ENCODE measurements at regions not wholly inside any gene's neighbourhood (a gene's known extent, or its start where the extent isn't known, plus 50 kb on each side); places are given as distances from the start of the nearest gene placed in this dataset.

- TF ChIP-seq CTCF (conservative IDR thresholded peaks at IDR 0.05), result no peak
- no peak overlapping the region for H3K27ac ChIP-seq
These were observed 235.1 kb upstream of the HCCS start for GRCh38 chrX:10875995-10876394.

DNA sequence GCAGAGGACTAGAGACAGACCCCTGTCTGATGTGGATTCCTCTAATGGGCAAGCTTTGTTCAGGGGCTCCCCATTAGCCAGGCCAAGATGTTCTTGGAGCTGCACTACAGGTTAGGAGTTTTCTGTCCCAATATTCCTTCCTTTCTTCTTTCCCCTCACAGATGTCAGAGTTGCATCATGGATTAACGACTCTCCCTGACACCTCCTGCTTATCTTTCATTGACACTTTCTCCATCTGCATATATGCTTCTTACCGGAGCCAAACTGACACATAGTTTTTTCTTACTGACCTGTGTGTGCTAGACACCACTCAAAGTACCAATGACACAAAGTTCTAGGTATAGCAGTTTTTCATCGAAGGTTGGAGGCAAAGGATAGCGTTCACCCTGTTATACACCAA, 228.6 kb upstream of the HCCS start:
- H3K27ac ChIP-seq, result no peak overlapping the region
- no peak for TF ChIP-seq CTCF (conservative IDR thresholded peaks at IDR 0.05)

DNA sequence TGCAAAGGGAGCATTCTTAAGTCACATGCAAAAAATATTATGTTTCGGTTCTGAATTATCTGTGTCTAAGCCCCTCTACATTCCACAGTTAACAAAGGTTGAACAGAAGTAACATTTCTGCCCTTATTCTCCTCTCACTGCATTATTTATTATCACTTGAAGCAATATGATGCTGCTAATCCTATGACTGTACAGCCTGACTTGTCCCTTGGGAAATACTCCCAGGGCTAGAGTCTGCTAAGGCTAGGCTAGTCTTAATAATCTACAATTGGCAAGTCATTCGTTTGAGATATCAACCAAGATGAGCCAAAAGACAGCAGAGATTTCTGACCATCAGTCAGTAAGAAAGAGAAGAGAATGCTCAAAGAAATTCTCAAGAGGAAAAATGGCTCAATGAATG, 226.9 kb upstream of the HCCS start:
- H3K27ac ChIP-seq, result no peak overlapping the region
- no peak for TF ChIP-seq CTCF (conservative IDR thresholded peaks at IDR 0.05)

- H3K27ac ChIP-seq, result no peak overlapping the region
- TF ChIP-seq CTCF (conservative IDR thresholded peaks at IDR 0.05), result no peak
These were observed 218.4 kb upstream of the HCCS start for GRCh38 chrX:10892621-10893225.

DNA sequence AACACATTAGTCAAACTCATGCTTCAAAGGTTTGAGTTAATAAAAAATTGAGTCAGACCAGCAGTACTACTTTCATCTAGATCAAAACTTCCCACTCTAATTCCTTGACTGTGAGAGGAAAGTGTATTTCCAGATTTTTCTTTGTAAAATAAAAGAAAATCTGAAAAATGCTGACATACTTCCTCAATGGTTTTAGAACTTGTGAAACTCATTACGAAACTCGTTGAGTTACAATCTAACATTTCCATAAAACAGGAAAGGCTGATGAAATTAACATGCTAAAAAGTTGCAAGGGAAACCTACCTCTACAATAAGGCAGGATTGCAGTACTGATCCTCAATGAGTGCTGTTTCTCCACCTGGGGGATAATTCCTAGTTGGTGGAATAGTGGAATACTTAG, 217.8 kb upstream of the HCCS start:
- TF ChIP-seq CTCF (conservative IDR thresholded peaks at IDR 0.05), result no peak
- H3K27ac ChIP-seq, result no peak overlapping the region

DNA sequence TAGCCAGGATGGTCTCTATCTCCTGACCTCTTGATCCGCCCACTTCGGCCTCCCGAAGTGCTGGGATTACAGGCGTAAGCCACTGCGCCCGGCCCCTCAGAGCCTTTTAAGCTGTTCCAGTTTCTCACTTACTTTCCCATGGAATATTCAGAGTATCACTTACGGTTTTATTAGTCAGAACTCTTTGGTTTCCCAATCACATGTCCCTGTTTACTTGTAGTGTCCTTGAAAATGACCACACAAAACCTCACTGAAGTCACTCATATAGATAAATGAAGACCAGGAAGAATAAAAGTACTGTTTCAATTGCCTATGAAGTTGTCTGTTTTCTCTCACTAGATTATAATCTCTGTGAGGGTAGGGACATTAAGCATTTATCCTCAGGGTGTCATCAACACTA, 217.2 kb upstream of the HCCS start:
- H3K27ac ChIP-seq, result no peak overlapping the region
- no peak for TF ChIP-seq CTCF (conservative IDR thresholded peaks at IDR 0.05)

- H3K27ac ChIP-seq, result peak overlapping the region; percentile 88; the same call in 1 of the 2 replicates
- TF ChIP-seq CTCF (conservative IDR thresholded peaks at IDR 0.05), result no peak
These were observed 213.4 kb upstream of the HCCS start for GRCh38 chrX:10897768-10898167.
